ENCODE measurements at regions not wholly inside any gene's neighbourhood (a gene's known extent, or its start where the extent isn't known, plus 50 kb on each side); places are given as distances from the start of the nearest gene placed in this dataset.

GRCh38 chrX:81527881-81528440 is 326.1 kb downstream of the SH3BGRL start:
- TF ChIP-seq POLR2A (IDR thresholded peaks at IDR 0.05; ENCODE audit: low read length) (no peak), GATA1 (IDR thresholded peaks at IDR 0.05; ENCODE audit: low read depth, low read length) (no peak)

All from erythroblast (primary cell).